ENCODE measurements at regions not wholly inside any gene's neighbourhood (a gene's known extent, or its start where the extent isn't known, plus 50 kb on each side); places are given as distances from the start of the nearest gene placed in this dataset.

DNA sequence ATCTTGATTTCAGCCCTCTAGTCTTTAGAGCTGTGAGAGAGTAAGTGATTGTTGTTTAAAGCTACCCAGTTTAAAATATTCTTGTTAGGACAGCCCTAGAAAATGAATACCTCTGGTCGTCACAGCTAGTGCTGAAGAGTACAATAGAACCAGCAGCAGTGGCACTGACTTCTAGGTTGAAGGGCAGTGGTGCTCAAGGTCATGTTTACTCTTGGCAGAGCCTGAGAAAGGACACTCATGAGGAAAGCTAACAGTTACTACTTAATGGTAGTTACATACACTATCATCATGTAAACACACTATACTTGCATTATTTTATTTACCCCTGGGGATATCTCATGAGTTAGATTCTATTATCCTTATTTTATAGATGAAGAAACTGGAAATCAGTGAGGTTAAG lies 323.0 kb downstream of the SH2D4B start:
- TF ChIP-seq CTCF (IDR thresholded peaks at IDR 0.05; ENCODE audit: low read depth, low read length) (no peak), POLR2A (IDR thresholded peaks at IDR 0.05; ENCODE audit: extremely low read depth, insufficient read length) (no peak), MAX (IDR thresholded peaks at IDR 0.05; ENCODE audit: low read depth, low read length) (no peak)
